ENCODE measurements at regions not wholly inside any gene's neighbourhood (a gene's known extent, or its start where the extent isn't known, plus 50 kb on each side); places are given as distances from the start of the nearest gene placed in this dataset.
"Not testable (repeated sequence)": the region's sequence is repeated elsewhere in the genome, so short reads cannot be mapped to it uniquely, and the experiment has no call there.

DNA sequence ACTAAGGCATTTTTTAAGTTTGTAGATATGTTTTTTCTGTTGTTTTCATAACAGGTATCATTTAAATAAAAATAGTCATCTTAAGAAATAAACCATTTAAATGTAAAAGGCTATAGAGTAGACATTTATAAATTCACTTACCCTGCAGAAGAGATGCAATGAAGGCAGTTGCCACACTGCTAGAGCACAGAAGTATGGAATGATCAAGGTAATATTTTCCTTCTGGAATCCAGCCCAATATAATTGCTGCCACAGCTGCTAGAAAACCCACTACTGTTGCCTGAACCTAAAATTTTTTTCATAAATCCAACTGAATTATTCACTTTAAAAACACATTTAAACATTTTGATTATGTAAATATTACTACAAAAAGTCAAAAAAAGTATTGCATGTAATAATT is 69.2 kb downstream of the SLC41A2 start:
- H3K36me3 ChIP-seq: no peaks in the 10 kb centered on the region
- TF ChIP-seq, protein P1, sequence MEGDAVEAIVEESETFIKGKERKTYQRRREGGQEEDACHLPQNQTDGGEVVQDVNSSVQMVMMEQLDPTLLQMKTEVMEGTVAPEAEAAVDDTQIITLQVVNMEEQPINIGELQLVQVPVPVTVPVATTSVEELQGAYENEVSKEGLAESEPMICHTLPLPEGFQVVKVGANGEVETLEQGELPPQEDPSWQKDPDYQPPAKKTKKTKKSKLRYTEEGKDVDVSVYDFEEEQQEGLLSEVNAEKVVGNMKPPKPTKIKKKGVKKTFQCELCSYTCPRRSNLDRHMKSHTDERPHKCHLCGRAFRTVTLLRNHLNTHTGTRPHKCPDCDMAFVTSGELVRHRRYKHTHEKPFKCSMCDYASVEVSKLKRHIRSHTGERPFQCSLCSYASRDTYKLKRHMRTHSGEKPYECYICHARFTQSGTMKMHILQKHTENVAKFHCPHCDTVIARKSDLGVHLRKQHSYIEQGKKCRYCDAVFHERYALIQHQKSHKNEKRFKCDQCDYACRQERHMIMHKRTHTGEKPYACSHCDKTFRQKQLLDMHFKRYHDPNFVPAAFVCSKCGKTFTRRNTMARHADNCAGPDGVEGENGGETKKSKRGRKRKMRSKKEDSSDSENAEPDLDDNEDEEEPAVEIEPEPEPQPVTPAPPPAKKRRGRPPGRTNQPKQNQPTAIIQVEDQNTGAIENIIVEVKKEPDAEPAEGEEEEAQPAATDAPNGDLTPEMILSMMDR (IDR thresholded peaks at IDR 0.05): no peak
- TF ChIP-seq POLR2A (IDR thresholded peaks at IDR 0.05) (no peak), EP300 (IDR thresholded peaks at IDR 0.05) (no peak)
- no peaks in the 10 kb centered on the region for H3K4me1 ChIP-seq (ENCODE audit: insufficient read depth)
- H3K9me3 ChIP-seq: no peaks in the 10 kb centered on the region
- intact Hi-C loops (cut with DNase I): no loop called here
- no peak overlapping the region for H3K27ac ChIP-seq
- no peak overlapping the region for H3K4me3 ChIP-seq
- H3K27me3 ChIP-seq: no peaks in the 10 kb centered on the region
- DNase-seq: no peak

DNA sequence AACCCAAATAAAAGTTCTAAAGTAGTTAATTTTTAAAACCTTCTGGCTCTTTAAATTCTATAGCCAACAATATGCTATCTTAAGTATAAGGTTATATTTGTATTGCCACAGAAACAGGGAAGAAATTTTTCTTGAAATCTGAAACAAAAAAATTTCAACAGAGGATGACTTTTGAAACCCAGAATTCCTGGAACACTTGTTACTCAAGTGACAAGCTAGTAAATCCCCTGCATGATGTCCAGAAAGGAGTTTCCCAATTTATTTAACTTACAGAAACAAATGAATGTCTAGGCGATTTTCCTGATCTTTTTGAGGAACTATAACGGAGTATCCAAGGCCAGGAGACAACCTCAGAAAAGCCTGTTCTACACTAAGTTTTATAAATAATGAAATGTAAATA is 69.6 kb downstream of the SLC41A2 start:
- Histone ChIP-seq H3K4me3 (no peak overlapping the region), H3K4me1 (ENCODE audit: insufficient read depth) (no peaks in the 10 kb centered on the region), H3K27me3 (no peaks in the 10 kb centered on the region), H3K27ac (no peak overlapping the region), H3K9me3 (no peaks in the 10 kb centered on the region), H3K36me3 (no peaks in the 10 kb centered on the region)
- WGBS, 3 donors: 44 to 73% (median 71%) methylated on average over 2 of the region's 2 CpGs
- DNase-seq: no peak
- intact Hi-C loops (cut with DNase I): no loop called here
- TF ChIP-seq POLR2A (IDR thresholded peaks at IDR 0.05) (no peak), EP300 (IDR thresholded peaks at IDR 0.05) (no peak)
- TF ChIP-seq, protein P1 (IDR thresholded peaks at IDR 0.05): no peak

DNA sequence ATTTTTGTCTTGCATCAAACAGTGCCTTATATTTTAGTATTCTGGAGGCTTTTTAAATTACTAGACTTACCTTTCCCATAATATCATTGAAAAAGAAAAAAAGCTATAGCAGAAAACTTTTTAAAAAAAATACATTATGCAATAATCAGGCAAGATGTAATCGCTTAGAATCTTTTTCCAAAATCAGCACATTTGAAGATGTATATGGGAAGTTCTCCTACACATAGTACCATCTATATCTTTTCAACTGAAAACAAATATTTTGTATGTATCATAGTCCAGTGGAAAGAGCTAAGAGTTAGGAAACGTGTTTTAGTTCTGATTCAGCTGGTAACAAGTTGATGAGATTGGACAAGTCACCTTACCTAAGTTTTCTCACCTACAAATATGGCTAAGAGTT is 70.6 kb downstream of the SLC41A2 start:
- WGBS, 3 donors: 88 to 96% (median 91%) methylated on average over 2 of the region's 2 CpGs
- TF ChIP-seq POLR2A (IDR thresholded peaks at IDR 0.05): no peak
- TF ChIP-seq, protein P1 (IDR thresholded peaks at IDR 0.05): no peak
- no peak for TF ChIP-seq EP300 (IDR thresholded peaks at IDR 0.05)
- Histone ChIP-seq H3K27ac (no peak overlapping the region), H3K4me1 (ENCODE audit: insufficient read depth) (no peaks in the 10 kb centered on the region), H3K27me3 (no peaks in the 10 kb centered on the region), H3K9me3 (no peaks in the 10 kb centered on the region), H3K36me3 (no peaks in the 10 kb centered on the region), H3K4me3 (no peak overlapping the region)
- DNase-seq: no peak
- intact Hi-C loops (cut with DNase I): no loop called here

DNA sequence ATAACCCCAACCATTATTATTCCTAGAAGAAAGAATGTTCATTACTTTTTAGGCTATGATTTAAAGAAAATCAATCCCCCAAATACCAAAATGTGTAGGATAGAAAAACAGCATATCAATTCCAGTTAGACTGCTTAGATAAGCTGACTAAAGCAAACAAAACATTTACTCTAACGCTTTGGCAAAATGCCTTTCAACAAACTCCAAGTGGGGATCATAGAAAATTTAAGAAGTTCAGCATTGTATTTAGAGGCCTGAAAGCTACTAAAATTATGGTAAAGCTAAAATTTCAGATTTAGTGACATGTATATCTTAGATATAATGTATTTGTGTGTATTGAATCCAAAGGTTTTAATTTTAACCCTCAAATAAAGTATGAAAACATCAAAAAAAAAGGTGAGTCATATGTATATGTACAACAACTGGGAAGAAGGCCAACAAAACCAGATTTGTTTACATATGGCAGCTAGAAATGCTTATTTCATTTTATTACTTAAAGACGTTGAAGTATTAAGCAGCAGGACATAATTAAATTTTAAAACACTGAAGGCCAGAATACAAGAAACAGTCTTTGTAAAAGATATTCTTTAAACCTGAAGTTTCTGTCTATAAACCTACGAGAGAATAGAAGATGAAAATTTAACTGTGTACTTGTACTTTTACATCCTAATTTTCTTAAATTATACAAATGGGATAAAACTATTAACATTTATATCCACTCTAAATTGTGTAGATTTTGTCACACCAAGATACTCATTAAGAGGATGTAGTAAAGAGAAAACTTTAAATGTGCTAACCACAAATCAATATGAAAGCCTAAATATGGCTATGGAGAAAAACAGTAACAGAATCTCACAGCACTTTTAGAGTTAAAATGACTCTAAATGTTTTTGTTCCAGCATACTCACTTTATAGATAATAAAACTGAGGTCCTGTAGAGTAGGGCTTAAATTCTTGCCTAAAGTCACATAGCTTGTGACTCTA is 71.4 kb downstream of the SLC41A2 start:
- H3K27ac ChIP-seq: no peak overlapping the region
- H3K36me3 ChIP-seq: no peaks in the 10 kb centered on the region
- no peaks in the 10 kb centered on the region for H3K4me1 ChIP-seq (ENCODE audit: insufficient read depth)
- TF ChIP-seq, protein P1 (IDR thresholded peaks at IDR 0.05): no peak
- no peak for TF ChIP-seq EP300 (IDR thresholded peaks at IDR 0.05)
- TF ChIP-seq POLR2A (IDR thresholded peaks at IDR 0.05): no peak
- DNase-seq: no peak
- no peak overlapping the region for H3K4me3 ChIP-seq
- no peaks in the 10 kb centered on the region for H3K9me3 ChIP-seq
- no peaks in the 10 kb centered on the region for H3K27me3 ChIP-seq
- 73 to 77% (median 75%) methylated on average over 3 of the region's 3 CpGs for WGBS, 3 donors
- intact Hi-C loops (cut with DNase I): no loop called here

DNA sequence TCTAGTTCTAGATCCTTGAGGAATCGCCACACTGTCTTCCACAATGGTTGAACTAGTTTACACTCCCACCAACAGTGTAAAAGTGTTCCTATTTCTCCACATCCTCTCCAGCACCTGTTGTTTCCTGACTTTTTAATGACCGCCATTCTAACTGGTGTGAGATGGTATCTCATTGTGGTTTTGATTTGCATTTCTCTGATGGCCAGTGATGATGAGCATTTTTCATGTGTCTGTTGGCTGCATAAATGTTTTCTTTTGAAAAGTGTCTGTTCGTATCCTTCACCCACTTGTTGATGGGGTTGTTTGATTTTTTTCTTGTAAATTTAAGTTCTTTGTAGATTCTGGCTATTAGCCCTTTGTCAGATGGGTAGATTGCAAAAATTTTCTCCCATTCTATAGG is 79.2 kb downstream of the SLC41A2 start:
- not testable (repeated sequence) for H3K36me3 ChIP-seq; H3K27ac ChIP-seq; H3K4me3 ChIP-seq; H3K9me3 ChIP-seq; H3K4me1 ChIP-seq (ENCODE audit: insufficient read depth); DNase-seq; H3K27me3 ChIP-seq
- intact Hi-C loops (cut with DNase I): loop anchor here (5.0 kb wide), 1 partner anchor 497 kb away; no protein-coding TSS in a partner anchor
- WGBS, 3 donors: 84 to 98% (median 90%) methylated on average over 2 to 3 of the region's 3 CpGs

Measured in ovary (tissue), 7 donors.